Nucleus accumbens (tissue), 56 donors: ENCODE measurements at regions not wholly inside any gene's neighbourhood (a gene's known extent, or its start where the extent isn't known, plus 50 kb on each side); places are given as distances from the start of the nearest gene placed in this dataset.

Source experiments
- DNase-seq, 56 donors: peaks; one replicate each; lab custom pipeline; 2025; lab: John Stamatoyannopoulos, UW

GRCh38 chr15:47401427-47401826 is 315.9 kb upstream of the SEMA6D start:
- no peak for DNase-seq

GRCh38 chr15:47402829-47403228 is 314.5 kb upstream of the SEMA6D start:
- DNase-seq, result no peak

- DNase-seq, result no peak
These were observed 312.4 kb upstream of the SEMA6D start for GRCh38 chr15:47404877-47405276.

- DNase-seq, result no peak
These were observed 311.7 kb upstream of the SEMA6D start for GRCh38 chr15:47405365-47406162.

- DNase-seq, result no peak
These were observed 309.6 kb upstream of the SEMA6D start for GRCh38 chr15:47407692-47408091.

GRCh38 chr15:47409038-47409437 is 308.3 kb upstream of the SEMA6D start:
- DNase-seq, result no peak

GRCh38 chr15:47409600-47409999 is 307.7 kb upstream of the SEMA6D start:
- DNase-seq, result no peak

GRCh38 chr15:47410247-47410646 is 307.1 kb upstream of the SEMA6D start:
- no peak for DNase-seq

- DNase-seq, result no peak
These were observed 305.6 kb upstream of the SEMA6D start for GRCh38 chr15:47411733-47412132.

- DNase-seq, result no peak
These were observed 305.2 kb upstream of the SEMA6D start for GRCh38 chr15:47412136-47412535.

- DNase-seq, result no peak
These were observed 304.5 kb upstream of the SEMA6D start for GRCh38 chr15:47412802-47413201.

GRCh38 chr15:47414207-47414606 is 303.1 kb upstream of the SEMA6D start:
- no peak for DNase-seq

GRCh38 chr15:47415539-47415971 is 301.8 kb upstream of the SEMA6D start:
- no peak for DNase-seq

GRCh38 chr15:47422881-47423665 is 294.2 kb upstream of the SEMA6D start:
- peak in 3 of 56 donors; percentile 8 to 52 (median 27) for DNase-seq

- DNase-seq, result no peak
These were observed 289.8 kb upstream of the SEMA6D start for GRCh38 chr15:47427463-47427862.

- no peak for DNase-seq
These were observed 287.9 kb upstream of the SEMA6D start for GRCh38 chr15:47429376-47429775.

- no peak for DNase-seq
These were observed 285.8 kb upstream of the SEMA6D start for GRCh38 chr15:47431501-47431900.

- no peak for DNase-seq
These were observed 284.5 kb upstream of the SEMA6D start for GRCh38 chr15:47432826-47433225.

GRCh38 chr15:47434596-47434995 is 282.7 kb upstream of the SEMA6D start:
- no peak for DNase-seq

GRCh38 chr15:47437491-47437890 is 279.8 kb upstream of the SEMA6D start:
- peak in 6 of 56 donors; percentile 0 to 8 (median 1) for DNase-seq
